ENCODE measurements at regions not wholly inside any gene's neighbourhood (a gene's known extent, or its start where the extent isn't known, plus 50 kb on each side); places are given as distances from the start of the nearest gene placed in this dataset.

GRCh38 chr12:30153981-30154380 lies 370.2 kb upstream of the TMTC1 start:
- Histone ChIP-seq H3K4me1 (no peaks in the 10 kb centered on the region), H3K9me3 (peaks cover 0 to 7% of the 10 kb centered on the region in 2 donors), H3K27me3 (no peaks in the 10 kb centered on the region), H3K36me3 (no peaks in the 10 kb centered on the region), H3K4me3 (no peak overlapping the region), H3K27ac (no peak overlapping the region)
- no peak for DNase-seq (ENCODE audit: low spot score in 2 of 2)
- intact Hi-C loops (cut with DNase I; ENCODE audit: low total_unique reads): no loop called here
- no peak for TF ChIP-seq POLR2AphosphoS5 (IDR thresholded peaks at IDR 0.05)
- no peak for TF ChIP-seq POLR2A (IDR thresholded peaks at IDR 0.05)
- TF ChIP-seq, protein P1, sequence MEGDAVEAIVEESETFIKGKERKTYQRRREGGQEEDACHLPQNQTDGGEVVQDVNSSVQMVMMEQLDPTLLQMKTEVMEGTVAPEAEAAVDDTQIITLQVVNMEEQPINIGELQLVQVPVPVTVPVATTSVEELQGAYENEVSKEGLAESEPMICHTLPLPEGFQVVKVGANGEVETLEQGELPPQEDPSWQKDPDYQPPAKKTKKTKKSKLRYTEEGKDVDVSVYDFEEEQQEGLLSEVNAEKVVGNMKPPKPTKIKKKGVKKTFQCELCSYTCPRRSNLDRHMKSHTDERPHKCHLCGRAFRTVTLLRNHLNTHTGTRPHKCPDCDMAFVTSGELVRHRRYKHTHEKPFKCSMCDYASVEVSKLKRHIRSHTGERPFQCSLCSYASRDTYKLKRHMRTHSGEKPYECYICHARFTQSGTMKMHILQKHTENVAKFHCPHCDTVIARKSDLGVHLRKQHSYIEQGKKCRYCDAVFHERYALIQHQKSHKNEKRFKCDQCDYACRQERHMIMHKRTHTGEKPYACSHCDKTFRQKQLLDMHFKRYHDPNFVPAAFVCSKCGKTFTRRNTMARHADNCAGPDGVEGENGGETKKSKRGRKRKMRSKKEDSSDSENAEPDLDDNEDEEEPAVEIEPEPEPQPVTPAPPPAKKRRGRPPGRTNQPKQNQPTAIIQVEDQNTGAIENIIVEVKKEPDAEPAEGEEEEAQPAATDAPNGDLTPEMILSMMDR (IDR thresholded peaks at IDR 0.05): no peak

GRCh38 chr12:30152705-30153104 lies 369.0 kb upstream of the TMTC1 start:
- Histone ChIP-seq H3K4me1 (no peaks in the 10 kb centered on the region), H3K27ac (no peak overlapping the region), H3K27me3 (no peaks in the 10 kb centered on the region), H3K4me3 (no peak overlapping the region), H3K36me3 (no peaks in the 10 kb centered on the region), H3K9me3 (peaks cover 0 to 7% of the 10 kb centered on the region in 2 donors)
- TF ChIP-seq POLR2A (IDR thresholded peaks at IDR 0.05) (no peak), POLR2AphosphoS5 (IDR thresholded peaks at IDR 0.05) (no peak)
- TF ChIP-seq, protein P1 (IDR thresholded peaks at IDR 0.05): no peak
- intact Hi-C loops (cut with DNase I; ENCODE audit: low total_unique reads): no loop called here
- DNase-seq (ENCODE audit: low spot score in 2 of 2): no peak

DNA sequence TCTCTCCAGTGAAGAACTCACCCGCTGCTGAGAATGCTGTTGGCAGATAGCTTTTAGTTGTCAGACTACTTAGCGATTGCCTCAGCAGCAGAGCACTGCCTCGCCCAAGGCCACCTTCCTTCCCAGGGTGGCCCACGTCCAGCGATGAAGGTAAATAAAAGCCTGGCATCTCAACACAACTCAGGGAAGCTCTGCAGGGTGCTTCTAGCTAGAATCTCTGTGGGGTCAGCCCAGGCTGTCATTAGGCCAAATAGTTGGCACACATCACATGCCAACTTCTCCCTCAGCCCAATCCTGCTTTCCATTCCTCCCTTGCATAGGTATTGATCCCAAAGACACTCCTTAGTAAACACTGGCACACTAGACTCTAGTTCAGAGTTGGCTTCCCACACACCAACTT lies 368.1 kb upstream of the TMTC1 start:
- intact Hi-C loops (cut with DNase I; ENCODE audit: low total_unique reads): no loop called here
- no peak for DNase-seq (ENCODE audit: low spot score in 2 of 2)
- Histone ChIP-seq H3K27ac (no peak overlapping the region), H3K4me1 (no peaks in the 10 kb centered on the region), H3K27me3 (no peaks in the 10 kb centered on the region), H3K9me3 (peaks cover 0 to 7% of the 10 kb centered on the region in 2 donors), H3K36me3 (no peaks in the 10 kb centered on the region), H3K4me3 (no peak overlapping the region)
- TF ChIP-seq POLR2AphosphoS5 (IDR thresholded peaks at IDR 0.05): no peak
- TF ChIP-seq, protein P1 (IDR thresholded peaks at IDR 0.05): no peak
- no peak for TF ChIP-seq POLR2A (IDR thresholded peaks at IDR 0.05)

DNA sequence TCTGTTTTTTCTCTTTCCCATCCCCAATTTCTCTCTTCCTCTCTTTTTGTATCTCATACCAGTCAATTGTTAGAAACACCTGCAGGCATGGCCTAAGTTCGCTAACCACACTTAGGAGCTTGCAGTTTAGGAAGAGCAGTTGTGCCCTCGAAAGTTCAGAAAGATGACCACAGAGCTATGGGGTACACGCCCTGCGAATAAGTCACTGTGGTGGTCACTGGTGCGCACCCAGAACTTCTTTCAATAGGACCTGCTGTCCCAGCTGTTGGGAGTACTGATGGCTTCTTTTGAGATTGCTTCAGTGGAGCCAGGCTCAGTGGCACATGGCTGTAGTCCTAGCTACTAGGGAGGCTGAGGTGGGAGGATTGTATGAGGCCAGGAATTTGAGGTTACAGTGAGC lies 362.8 kb upstream of the TMTC1 start:
- H3K27ac ChIP-seq: no peak overlapping the region
- H3K36me3 ChIP-seq: no peaks in the 10 kb centered on the region
- H3K9me3 ChIP-seq: no peaks in the 10 kb centered on the region
- TF ChIP-seq POLR2AphosphoS5 (IDR thresholded peaks at IDR 0.05): no peak
- TF ChIP-seq, protein P1 (IDR thresholded peaks at IDR 0.05): no peak
- no peak for TF ChIP-seq POLR2A (IDR thresholded peaks at IDR 0.05)
- H3K4me3 ChIP-seq: no peak overlapping the region
- no peak for DNase-seq (ENCODE audit: low spot score in 2 of 2)
- H3K27me3 ChIP-seq: no peaks in the 10 kb centered on the region
- no peaks in the 10 kb centered on the region for H3K4me1 ChIP-seq
- intact Hi-C loops (cut with DNase I; ENCODE audit: low total_unique reads): no loop called here

DNA sequence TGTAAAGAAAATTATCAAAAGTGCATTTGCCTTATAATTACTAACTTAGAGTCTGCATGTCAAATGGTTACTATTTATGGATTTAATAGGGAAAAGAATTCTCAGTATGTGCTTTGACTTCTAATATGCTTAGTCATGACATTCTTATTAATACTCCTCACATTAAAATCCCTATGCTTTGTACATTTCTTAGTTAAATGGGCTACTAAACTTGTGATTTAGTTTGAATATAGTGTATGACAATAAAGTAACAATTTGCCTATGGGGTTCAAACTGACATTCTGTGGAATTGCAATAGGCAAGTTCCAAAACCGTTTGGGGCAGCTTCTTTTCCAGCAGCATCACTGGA lies 361.9 kb upstream of the TMTC1 start:
- intact Hi-C loops (cut with DNase I; ENCODE audit: low total_unique reads): no loop called here
- no peak for TF ChIP-seq POLR2A (IDR thresholded peaks at IDR 0.05)
- TF ChIP-seq, protein P1 (IDR thresholded peaks at IDR 0.05): no peak
- no peak for TF ChIP-seq POLR2AphosphoS5 (IDR thresholded peaks at IDR 0.05)
- no peak overlapping the region for H3K4me3 ChIP-seq
- H3K27me3 ChIP-seq: no peaks in the 10 kb centered on the region
- DNase-seq (ENCODE audit: low spot score in 2 of 2): no peak
- no peaks in the 10 kb centered on the region for H3K4me1 ChIP-seq
- no peaks in the 10 kb centered on the region for H3K9me3 ChIP-seq
- no peak overlapping the region for H3K27ac ChIP-seq
- H3K36me3 ChIP-seq: no peaks in the 10 kb centered on the region

All from breast epithelium (tissue), 4 donors.